ENCODE measurements at regions not wholly inside any gene's neighbourhood (a gene's known extent, or its start where the extent isn't known, plus 50 kb on each side); places are given as distances from the start of the nearest gene placed in this dataset.
"Not testable (repeated sequence)": the region's sequence is repeated elsewhere in the genome, so short reads cannot be mapped to it uniquely, and the experiment has no call there.

GRCh38 chr5:84764227-84764626 is 379.5 kb upstream of the EDIL3 start:
- no peak overlapping the region for H3K27ac ChIP-seq
- no peak overlapping the region for H3K4me3 ChIP-seq
- no peak for TF ChIP-seq EZH2 (IDR thresholded peaks at IDR 0.05; ENCODE audit: borderline replicate concordance)
- no peak for DNase-seq (ENCODE audit: low spot score)
- H2AFZ ChIP-seq: no peak overlapping the region
- H3K9me3 ChIP-seq (ENCODE audit: low read depth): no peaks in the 10 kb centered on the region
- H3K79me2 ChIP-seq: no peaks in the 10 kb centered on the region
- no peaks in the 10 kb centered on the region for H3K36me3 ChIP-seq (replicated peaks; ENCODE audit: insufficient read depth, low read depth)
- 86% methylated on average over 4 of the region's 4 CpGs for WGBS (ENCODE audit: low lambda C conversion rate, missing lambda C conversion rate)
- no peak overlapping the region for H3K4me2 ChIP-seq
- no peaks in the 10 kb centered on the region for H3K4me1 ChIP-seq (ENCODE audit: insufficient read depth)
- H3K9me2 ChIP-seq (replicated peaks; ENCODE audit: insufficient read depth): no peaks in the 10 kb centered on the region
- H3K27me3 ChIP-seq: no peaks in the 10 kb centered on the region
- H4K20me1 ChIP-seq (ENCODE audit: insufficient read depth, poor library complexity, severe bottlenecking): no peaks in the 10 kb centered on the region

- H3K9me2 ChIP-seq (replicated peaks; ENCODE audit: insufficient read depth): no peaks in the 10 kb centered on the region
- H2AFZ ChIP-seq: no peak overlapping the region
- H3K4me3 ChIP-seq: no peak overlapping the region
- H3K9me3 ChIP-seq (ENCODE audit: low read depth): no peaks in the 10 kb centered on the region
- H3K4me1 ChIP-seq (ENCODE audit: insufficient read depth): no peaks in the 10 kb centered on the region
- no peak overlapping the region for H3K27ac ChIP-seq
- no peaks in the 10 kb centered on the region for H4K20me1 ChIP-seq (ENCODE audit: insufficient read depth, poor library complexity, severe bottlenecking)
- no peaks in the 10 kb centered on the region for H3K36me3 ChIP-seq (replicated peaks; ENCODE audit: insufficient read depth, low read depth)
- H3K4me2 ChIP-seq: no peak overlapping the region
- no peak for DNase-seq (ENCODE audit: low spot score)
- no peaks in the 10 kb centered on the region for H3K27me3 ChIP-seq
- 92% methylated on average over 1 of the region's 1 CpG for WGBS (ENCODE audit: low lambda C conversion rate, missing lambda C conversion rate)
- H3K79me2 ChIP-seq: no peaks in the 10 kb centered on the region
- TF ChIP-seq EZH2phosphoT487 (IDR thresholded peaks at IDR 0.05; ENCODE audit: low read depth, severe bottlenecking, unreplicated experiment) (no peak), CTCF (IDR thresholded peaks at IDR 0.05; ENCODE audit: poor library complexity) (no peak), EZH2 (IDR thresholded peaks at IDR 0.05; ENCODE audit: borderline replicate concordance) (no peak)
Measured at GRCh38 chr5:84758008-84758407, 373.3 kb upstream of the EDIL3 start.

GRCh38 chr5:84752780-84753179 is 368.1 kb upstream of the EDIL3 start:
- WGBS (ENCODE audit: low lambda C conversion rate, missing lambda C conversion rate): 76% methylated on average over 2 of the region's 2 CpGs
- no peak overlapping the region for H3K4me3 ChIP-seq

GRCh38 chr5:84748313-84748712 is 363.6 kb upstream of the EDIL3 start:
- H3K4me3 ChIP-seq: no peak overlapping the region
- no peak overlapping the region for H3K4me2 ChIP-seq
- no peaks in the 10 kb centered on the region for H3K9me3 ChIP-seq (ENCODE audit: low read depth)
- H3K9me2 ChIP-seq (replicated peaks; ENCODE audit: insufficient read depth): no peaks in the 10 kb centered on the region
- H3K36me3 ChIP-seq (replicated peaks; ENCODE audit: insufficient read depth, low read depth): no peaks in the 10 kb centered on the region
- H2AFZ ChIP-seq: no peak overlapping the region
- 100% methylated on average over 1 of the region's 1 CpG for WGBS (ENCODE audit: low lambda C conversion rate, missing lambda C conversion rate)
- TF ChIP-seq CTCF (IDR thresholded peaks at IDR 0.05; ENCODE audit: poor library complexity): no peak
- no peak for TF ChIP-seq EZH2phosphoT487 (IDR thresholded peaks at IDR 0.05; ENCODE audit: low read depth, severe bottlenecking, unreplicated experiment)
- no peak for TF ChIP-seq EZH2 (IDR thresholded peaks at IDR 0.05; ENCODE audit: borderline replicate concordance)
- H3K27me3 ChIP-seq: no peaks in the 10 kb centered on the region
- H3K27ac ChIP-seq: no peak overlapping the region
- H3K79me2 ChIP-seq: no peaks in the 10 kb centered on the region
- H3K4me1 ChIP-seq (ENCODE audit: insufficient read depth): no peaks in the 10 kb centered on the region
- no peak for DNase-seq (ENCODE audit: low spot score)
- H4K20me1 ChIP-seq (ENCODE audit: insufficient read depth, poor library complexity, severe bottlenecking): no peaks in the 10 kb centered on the region

More at GRCh38 chr5:84752780-84753179, 368.1 kb upstream of the EDIL3 start:
- Histone ChIP-seq H3K9me3 (ENCODE audit: low read depth) (no peaks in the 10 kb centered on the region), H3K4me2 (no peak overlapping the region), H3K4me1 (ENCODE audit: insufficient read depth) (no peaks in the 10 kb centered on the region), H3K36me3 (replicated peaks; ENCODE audit: insufficient read depth, low read depth) (no peaks in the 10 kb centered on the region), H2AFZ (no peak overlapping the region), H3K27me3 (no peaks in the 10 kb centered on the region), H3K9me2 (replicated peaks; ENCODE audit: insufficient read depth) (no peaks in the 10 kb centered on the region), H4K20me1 (ENCODE audit: insufficient read depth, poor library complexity, severe bottlenecking) (no peaks in the 10 kb centered on the region), H3K79me2 (no peaks in the 10 kb centered on the region), H3K27ac (no peak overlapping the region)
- TF ChIP-seq EZH2 (IDR thresholded peaks at IDR 0.05; ENCODE audit: borderline replicate concordance): no peak
- DNase-seq (ENCODE audit: low spot score): no peak

- not testable (repeated sequence) for H3K27me3 ChIP-seq; H3K9me2 ChIP-seq (replicated peaks; ENCODE audit: insufficient read depth); H3K4me2 ChIP-seq; H3K4me3 ChIP-seq; H3K27ac ChIP-seq; H3K79me2 ChIP-seq; H4K20me1 ChIP-seq (ENCODE audit: insufficient read depth, poor library complexity, severe bottlenecking); DNase-seq (ENCODE audit: low spot score); H3K36me3 ChIP-seq (replicated peaks; ENCODE audit: insufficient read depth, low read depth); H2AFZ ChIP-seq; H3K4me1 ChIP-seq (ENCODE audit: insufficient read depth); H3K9me3 ChIP-seq (ENCODE audit: low read depth)
- 100% methylated on average over 2 of the region's 2 CpGs for WGBS (ENCODE audit: low lambda C conversion rate, missing lambda C conversion rate)
Measured at GRCh38 chr5:84746280-84746679, 361.6 kb upstream of the EDIL3 start.

Data from hepatocyte (in vitro differentiated cells).